B cell (primary cell): ENCODE measurements at regions not wholly inside any gene's neighbourhood (a gene's known extent, or its start where the extent isn't known, plus 50 kb on each side); places are given as distances from the start of the nearest gene placed in this dataset.

Source experiments
- ATAC-seq: fragments of 200-7000 bp; cut with Tn5 transposase; one replicate; pipeline ENCODE4 v1.10.0; 2021; ENCODE audit warnings: low read depth, mild to moderate bottlenecking, moderate number of reproducible peaks, moderate library complexity
- CTCF ChIA-PET: fragments of 350-600 bp; sonication (Branson Sonifier 250); formaldehyde crosslinking; loops from one replicate; lab custom pipeline; 2021; ENCODE audit warnings: antibody characterized with exemption, inconsistent platforms; lab: Charles Lee
- POLR2A ChIA-PET: fragments of 350-600 bp; sonication (Branson Sonifier 250); formaldehyde crosslinking; loops from one replicate; lab custom pipeline; 2021; ENCODE audit warnings: antibody characterized with exemption; lab: Charles Lee
- DNase-seq: peaks from one replicate; pipeline ENCODE4 v3.0.0; 2013
- H2AFZ ChIP-seq: 2 replicates; pipeline ENCODE4 v1.6.1; 2012; ENCODE audit warnings: mild to moderate bottlenecking, low read depth, low read length; ENCODE audit not compliant: insufficient read depth, poor library complexity, severe bottlenecking
- H3K27ac ChIP-seq, 2 donors: 1 replicate in 1 of 2; 2 replicates in 1 of 2; pipeline ENCODE4 v1.5.1; 2012 to 2013; ENCODE audit warnings: low read length in 2 of 2, mild to moderate bottlenecking in 2 of 2, moderate library complexity in 1 of 2
- H3K27me3 ChIP-seq, 4 experiments: fragments of 200-600 bp in 1 of 4; sonication (generic) in 1 of 4; replicated peaks in 1 of 4; 1 replicate in 2 of 4; 2 replicates in 2 of 4; pipeline versions ENCODE4 v1.6.1 to v1.7.0; 2013 to 2016; ENCODE audit warnings: low read length in 3 of 4, mild to moderate bottlenecking in 2 of 4, mixed read lengths in 1 of 4, moderate library complexity in 1 of 4; ENCODE audit not compliant: insufficient read depth in 4 of 4, control insufficient read depth in 3 of 4; ENCODE audit errors: control extremely low read depth in 1 of 4
- H3K36me3 ChIP-seq, 2 experiments: replicated peaks in 1 of 2; 1 replicate in 1 of 2; 2 replicates in 1 of 2; pipeline versions ENCODE4 v1.6.1 to v1.7.1; 2013; ENCODE audit warnings: low read length in 1 of 2; ENCODE audit not compliant: insufficient read depth in 2 of 2, control insufficient read depth in 1 of 2; ENCODE audit errors: control extremely low read depth in 1 of 2, extremely low read depth in 1 of 2
- H3K4me1 ChIP-seq, 2 donors: fragments of 200-600 bp in 1 of 2; sonication (generic) in 1 of 2; 1 replicate in 1 of 2; 2 replicates in 1 of 2; pipeline versions ENCODE4 v1.5.1 to v1.6.1; 2013 to 2017; ENCODE audit warnings: low read length in 2 of 2; ENCODE audit not compliant: control insufficient read depth in 2 of 2, insufficient read depth in 2 of 2
- H3K4me2 ChIP-seq: replicated peaks from 2 replicates; pipeline ENCODE3; 2012; ENCODE audit warnings: mild to moderate bottlenecking, low read depth, low read length; ENCODE audit not compliant: poor library complexity, severe bottlenecking
- H3K4me3 ChIP-seq, 5 experiments: fragments of 200-600 bp in 1 of 5; sonication (generic) in 1 of 5; 1 replicate in 3 of 5; 2 replicates in 2 of 5; pipeline versions ENCODE4 v1.5.1 to v1.7.0; 2011 to 2016; ENCODE audit warnings: low read length in 4 of 5, mild to moderate bottlenecking in 4 of 5, low read depth in 2 of 5, control low read depth in 1 of 5, moderate library complexity in 1 of 5; ENCODE audit not compliant: insufficient read depth in 1 of 5; ENCODE audit errors: control extremely low read depth in 1 of 5, extremely low read depth in 1 of 5
- H3K79me2 ChIP-seq: fragments of 200-600 bp; sonication (generic); one replicate; pipeline ENCODE4 v1.6.0; 2016; ENCODE audit warnings: low read length; ENCODE audit not compliant: control insufficient read depth, insufficient read depth
- H3K9ac ChIP-seq: fragments of 200-600 bp; sonication (generic); 2 replicates; pipeline ENCODE4 v1.6.1; 2017; ENCODE audit warnings: mild to moderate bottlenecking, low read length, moderate library complexity
- H3K9me3 ChIP-seq, 3 donors: one replicate each; pipeline versions ENCODE4 v1.6.1 to v1.7.1; 2013; ENCODE audit warnings: low read length in 2 of 3; ENCODE audit not compliant: control insufficient read depth in 2 of 3, insufficient read depth in 1 of 3; ENCODE audit errors: control extremely low read depth in 1 of 3
- H4K20me1 ChIP-seq: 2 replicates; pipeline ENCODE4 v1.6.0; 2012; ENCODE audit warnings: mild to moderate bottlenecking, low read length; ENCODE audit not compliant: insufficient read depth, control insufficient read depth, poor library complexity, severe bottlenecking
- H3K27ac Mint-ChIP-seq: one replicate; pipeline ENCODE4 v1.8.0; 2021; ENCODE audit warnings: mixed read lengths
- H3K27me3 Mint-ChIP-seq: one replicate; pipeline ENCODE4 v1.8.0; 2021; ENCODE audit warnings: mixed read lengths
- H3K4me1 Mint-ChIP-seq: one replicate; pipeline ENCODE4 v1.8.0; 2021; ENCODE audit warnings: mixed read lengths
- H3K4me3 Mint-ChIP-seq: one replicate; pipeline ENCODE4 v1.8.0; 2021; ENCODE audit warnings: mixed read lengths
- H3K9me3 Mint-ChIP-seq: one replicate; pipeline ENCODE4 v1.8.0; 2022; ENCODE audit warnings: mixed read lengths; ENCODE audit not compliant: insufficient read depth
- CTCF ChIP-seq: fragments of 200-600 bp; IDR thresholded peaks from one replicate; pipeline ENCODE4 v1.8.0; 2022; ENCODE audit warnings: antibody characterized with exemption, mild to moderate bottlenecking
- EZH2 ChIP-seq: IDR thresholded peaks from 2 replicates; pipeline ENCODE4 v1.6.1; 2012; ENCODE audit warnings: borderline replicate concordance, low read depth, mild to moderate bottlenecking, moderate library complexity, low read length; ENCODE audit not compliant: insufficient read depth, poor library complexity, severe bottlenecking
- WGBS: methylation state at CpG from one replicate; pipeline ENCODE4 v1.1.5; 2013; ENCODE audit warnings: missing lambda C conversion rate; ENCODE audit not compliant: insufficient coverage; 5-methylcytosine and 5-hydroxymethylcytosine counted together
- intact Hi-C: fragments of 100-400 bp; cut with micrococcal nuclease; formaldehyde crosslinking; loops from one replicate; pipeline ENCODE4 v1.10.0; 2022

GRCh38 chr16:77057161-77057774 lies 133.7 kb upstream of the MON1B start:
- intact Hi-C loops = no loop called here
- Histone ChIP-seq H2AFZ (no peak overlapping the region), H3K27me3 (no peaks in the 10 kb centered on the region), H3K9me3 (peaks cover 0 to 4% (median 0%) of the 10 kb centered on the region in 3 donors), H3K9ac (no peak overlapping the region), H3K4me3 (no peak overlapping the region), H3K27ac (no peak overlapping the region), H3K79me2 (no peaks in the 10 kb centered on the region), H4K20me1 (no peaks in the 10 kb centered on the region), H3K36me3 (no peaks in the 10 kb centered on the region), H3K4me2 (no peak overlapping the region), H3K4me1 (no peaks in the 10 kb centered on the region)
- ATAC-seq (no peak), DNase-seq (no peak)
- TF ChIP-seq CTCF = no peak
- no peak for TF ChIP-seq EZH2
- Mint-ChIP-seq H3K27ac (no peak overlapping the region), H3K4me3 (no peak overlapping the region), H3K4me1 (no peaks in the 10 kb centered on the region), H3K9me3 (peaks cover 5% of the 10 kb centered on the region), H3K27me3 (no peaks in the 10 kb centered on the region)
- ChIA-PET CTCF (no interaction called here), POLR2A (no interaction called here)
- WGBS = 65% methylated on average over 3 of the region's 7 CpGs

- Histone ChIP-seq H3K4me2 (no peak overlapping the region), H3K9me3 (peaks cover 0 to 4% (median 0%) of the 10 kb centered on the region in 3 donors), H3K4me1 (no peaks in the 10 kb centered on the region), H3K9ac (no peak overlapping the region), H3K79me2 (no peaks in the 10 kb centered on the region), H2AFZ (no peak overlapping the region), H4K20me1 (no peaks in the 10 kb centered on the region), H3K27ac (no peak overlapping the region), H3K27me3 (no peaks in the 10 kb centered on the region), H3K4me3 (no peak overlapping the region), H3K36me3 (no peaks in the 10 kb centered on the region)
- no peak overlapping the region for H3K27ac Mint-ChIP-seq
- intact Hi-C loops = no loop called here
- DNase-seq (no peak), ATAC-seq (no peak)
- peaks cover 5% of the 10 kb centered on the region for H3K9me3 Mint-ChIP-seq
- H3K4me1 Mint-ChIP-seq = no peaks in the 10 kb centered on the region
- no peak overlapping the region for H3K4me3 Mint-ChIP-seq
- TF ChIP-seq EZH2 (no peak), CTCF (no peak)
- CTCF ChIA-PET = no interaction called here
- H3K27me3 Mint-ChIP-seq = no peaks in the 10 kb centered on the region
- POLR2A ChIA-PET = no interaction called here
Measured at GRCh38 chr16:77059446-77059845, 131.5 kb upstream of the MON1B start.
